GM21723 (cell line): ENCODE measurements at regions not wholly inside any gene's neighbourhood (a gene's known extent, or its start where the extent isn't known, plus 50 kb on each side); places are given as distances from the start of the nearest gene placed in this dataset.

Experiments used
- ATAC-seq: cut with Tn5 transposase; IDR thresholded peaks from one replicate; pipeline ENCODE4 v1.9.1; 2021; ENCODE audit warnings: mild to moderate bottlenecking, moderate library complexity; ENCODE audit not compliant: unreplicated experiment

DNA sequence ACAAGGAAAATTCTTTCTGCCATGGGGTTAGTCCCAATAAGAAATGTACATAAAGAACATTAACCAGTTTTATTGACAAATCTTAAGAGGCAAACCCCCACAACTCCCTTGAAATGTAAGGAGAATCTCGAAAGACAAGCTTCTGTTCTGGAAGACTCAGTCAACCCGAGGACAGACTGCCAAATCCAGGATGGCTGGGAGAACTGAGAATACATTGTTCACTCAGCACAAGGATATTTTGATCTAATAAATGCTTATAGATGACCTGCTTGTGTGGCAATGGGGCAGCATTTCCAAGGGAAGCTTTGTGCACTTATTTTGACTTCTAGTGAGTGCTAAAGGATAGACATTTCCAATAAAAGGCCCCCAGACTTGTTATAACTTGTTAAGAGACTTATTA lies 280.4 kb downstream of the DHX15 start:
- no peak for ATAC-seq

DNA sequence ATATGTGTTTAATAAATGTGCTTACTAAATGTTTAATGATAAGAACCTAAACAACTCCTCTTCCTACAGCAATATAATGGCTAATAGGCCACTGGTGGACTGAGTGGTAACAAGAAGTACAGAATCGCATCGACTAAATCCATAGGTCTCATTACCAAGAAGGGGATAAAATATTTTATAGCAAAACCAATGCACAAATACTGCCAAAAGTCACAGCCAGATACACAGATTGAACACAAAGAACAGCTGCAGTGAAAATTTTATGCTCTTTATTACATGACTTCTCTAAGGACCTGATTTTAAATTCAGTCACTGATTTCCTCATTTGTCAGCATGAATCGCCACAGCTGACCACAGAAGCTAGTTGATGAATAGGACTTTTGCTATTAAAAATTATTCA lies 285.4 kb downstream of the DHX15 start:
- ATAC-seq: no peak

DNA sequence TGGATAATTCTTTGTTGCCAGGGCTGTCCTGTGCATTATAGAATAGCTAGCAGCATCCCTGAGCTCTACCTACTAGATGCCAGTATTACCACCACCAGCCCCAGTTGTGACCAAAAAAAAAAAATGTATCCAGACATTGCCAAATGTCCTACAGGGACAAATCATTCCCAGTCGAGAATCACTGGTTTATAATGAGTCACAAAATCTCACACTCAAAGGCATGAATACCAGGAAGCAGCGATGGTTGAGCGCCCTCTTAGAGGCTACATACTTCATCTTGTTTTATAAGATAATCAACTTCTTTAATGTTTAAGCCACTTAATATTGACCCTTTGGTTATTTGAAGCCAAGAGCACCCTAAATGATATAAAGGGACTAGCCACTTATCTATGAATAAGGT lies 297.3 kb downstream of the DHX15 start:
- no peak for ATAC-seq

DNA sequence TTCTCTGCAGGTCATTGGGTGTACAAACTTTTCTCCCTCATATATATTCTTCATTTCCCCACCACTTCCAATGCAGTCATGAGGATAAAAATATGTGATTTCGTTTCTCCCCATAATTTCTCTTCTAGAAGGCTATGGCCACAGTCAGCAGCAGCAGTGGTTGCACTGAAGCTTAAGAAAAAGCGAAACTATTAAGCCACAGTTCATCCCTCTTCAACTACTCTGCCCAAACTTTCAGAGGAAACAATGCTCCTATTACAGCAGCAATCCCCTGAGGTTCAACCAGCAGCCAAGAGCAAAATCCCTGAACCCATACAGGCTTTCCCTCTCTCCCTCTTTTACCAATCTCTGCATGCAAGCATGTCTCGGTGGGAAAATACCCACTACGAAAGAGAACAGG lies 298.6 kb downstream of the DHX15 start:
- no peak for ATAC-seq

DNA sequence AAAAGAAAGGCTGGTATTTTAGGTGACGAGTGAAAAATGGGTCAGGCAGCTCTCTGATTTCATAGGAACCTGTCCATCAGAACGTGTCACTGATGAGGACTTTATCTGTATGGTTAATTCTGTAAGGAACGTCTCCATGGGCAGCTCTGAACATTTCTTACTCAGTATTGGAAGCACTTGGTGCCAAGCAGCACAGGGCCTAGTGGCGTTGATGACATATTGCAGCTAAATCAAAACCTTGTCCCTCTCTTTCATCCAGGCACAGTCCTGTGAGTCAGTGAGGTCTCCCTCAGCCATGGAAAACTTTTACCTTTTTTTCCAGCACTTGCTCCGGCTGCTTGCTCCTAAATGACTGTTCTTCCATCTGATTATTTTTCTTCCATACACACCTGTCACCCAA lies 301.9 kb downstream of the DHX15 start:
- ATAC-seq: no peak

DNA sequence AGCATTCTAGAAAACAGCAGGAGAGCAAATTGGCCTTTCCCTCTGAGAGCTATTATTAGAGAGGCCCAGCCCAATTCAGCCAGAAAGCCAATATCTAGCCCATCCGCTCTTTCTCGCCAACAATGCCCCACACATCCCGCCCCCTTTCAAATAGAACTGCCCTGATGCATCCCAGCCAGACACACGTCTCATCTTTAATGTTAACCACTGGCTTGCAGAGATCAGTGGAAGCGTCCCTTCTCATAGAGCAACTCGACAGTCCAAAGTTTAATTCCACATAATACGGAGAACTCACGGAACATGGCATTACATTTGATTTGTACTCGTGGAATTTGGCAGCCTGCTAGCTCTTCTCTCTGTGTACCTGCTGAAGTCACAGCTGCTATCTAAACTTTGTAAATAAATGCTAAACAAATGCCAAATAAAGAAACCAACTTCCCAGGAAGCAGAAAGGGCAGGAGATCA lies 304.4 kb downstream of the DHX15 start:
- ATAC-seq: no peak

DNA sequence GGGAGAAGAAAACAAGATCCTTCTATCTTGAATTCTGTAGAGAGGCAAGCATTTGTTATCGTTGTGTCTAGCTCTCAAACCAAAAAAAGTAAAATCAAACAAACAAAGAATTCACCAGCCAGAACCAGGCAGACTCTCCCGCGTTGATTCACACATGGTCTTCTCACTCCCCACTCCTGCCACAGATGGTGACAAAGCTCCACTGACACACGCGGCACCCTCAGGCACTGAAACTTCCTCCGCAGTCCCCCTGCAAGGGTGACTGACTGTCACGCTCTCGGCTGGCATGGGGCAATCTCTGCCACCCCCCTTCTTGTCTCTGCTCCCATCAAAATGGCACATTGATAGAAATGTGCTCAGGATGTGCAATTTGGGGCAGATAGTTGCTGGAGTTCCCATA lies 304.9 kb downstream of the DHX15 start:
- ATAC-seq: no peak

DNA sequence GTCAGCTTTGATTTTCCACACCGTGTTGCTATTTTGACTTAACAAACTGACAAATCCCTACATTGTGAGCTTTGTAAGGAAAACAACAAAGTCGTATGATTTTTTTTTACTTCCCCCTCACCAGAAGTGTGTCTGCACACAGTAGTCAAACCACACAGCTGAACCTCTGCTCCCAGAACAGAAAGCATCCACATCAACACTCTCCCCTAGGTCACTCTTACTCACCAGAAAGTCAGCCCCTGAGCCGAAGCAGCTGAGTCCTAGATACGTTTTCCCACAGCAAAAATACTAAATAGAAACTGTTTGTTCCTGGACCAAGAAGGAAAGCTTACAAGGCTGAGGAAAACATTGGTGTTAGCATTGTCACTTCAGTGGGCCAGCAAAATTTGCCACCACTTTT lies 305.7 kb downstream of the DHX15 start:
- no peak for ATAC-seq

DNA sequence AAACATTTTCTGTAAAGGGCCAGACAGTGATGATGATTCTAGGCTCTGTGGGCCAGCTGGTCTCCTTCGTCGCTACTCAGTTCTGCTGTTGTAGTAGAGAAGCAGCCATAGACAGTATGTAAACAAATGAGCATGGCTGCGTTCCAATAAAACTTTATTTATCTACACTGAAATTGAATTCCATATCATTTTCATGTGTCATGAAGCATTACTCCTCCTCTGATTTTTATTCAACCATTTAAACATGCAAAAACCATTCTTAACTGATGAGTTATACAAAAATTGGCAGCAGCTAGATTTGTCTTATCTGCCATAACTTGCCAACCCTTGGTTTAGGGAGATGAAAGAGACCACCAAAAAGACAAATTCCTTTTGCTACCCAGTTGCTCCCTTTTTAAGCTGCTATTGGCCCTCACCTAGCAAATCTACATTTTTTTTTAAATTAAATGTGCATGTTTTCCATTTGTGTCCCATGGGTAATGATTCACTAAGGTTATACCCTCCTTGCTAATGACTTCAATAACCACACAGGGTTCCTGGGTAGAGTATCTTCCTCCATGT lies 309.9 kb downstream of the DHX15 start:
- no peak for ATAC-seq

DNA sequence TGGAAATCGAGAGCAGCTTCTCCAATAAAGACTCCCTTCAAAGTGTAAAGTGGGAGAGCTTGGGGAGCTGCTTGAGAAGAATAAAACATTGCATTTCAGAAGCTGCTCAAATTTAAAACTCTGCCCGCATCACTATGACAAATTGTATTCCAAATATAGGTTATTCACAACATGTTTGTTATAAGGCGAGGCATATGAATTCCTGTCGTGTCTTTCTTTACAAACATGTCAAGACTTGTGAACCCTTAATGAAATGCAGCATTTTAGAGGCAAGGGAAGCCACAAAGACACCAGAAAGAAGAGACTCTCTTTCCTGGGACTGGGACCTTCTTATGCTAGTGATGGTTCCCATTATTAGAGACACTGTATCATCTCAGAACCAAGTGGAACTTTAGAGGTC lies 311.2 kb downstream of the DHX15 start:
- ATAC-seq: no peak

DNA sequence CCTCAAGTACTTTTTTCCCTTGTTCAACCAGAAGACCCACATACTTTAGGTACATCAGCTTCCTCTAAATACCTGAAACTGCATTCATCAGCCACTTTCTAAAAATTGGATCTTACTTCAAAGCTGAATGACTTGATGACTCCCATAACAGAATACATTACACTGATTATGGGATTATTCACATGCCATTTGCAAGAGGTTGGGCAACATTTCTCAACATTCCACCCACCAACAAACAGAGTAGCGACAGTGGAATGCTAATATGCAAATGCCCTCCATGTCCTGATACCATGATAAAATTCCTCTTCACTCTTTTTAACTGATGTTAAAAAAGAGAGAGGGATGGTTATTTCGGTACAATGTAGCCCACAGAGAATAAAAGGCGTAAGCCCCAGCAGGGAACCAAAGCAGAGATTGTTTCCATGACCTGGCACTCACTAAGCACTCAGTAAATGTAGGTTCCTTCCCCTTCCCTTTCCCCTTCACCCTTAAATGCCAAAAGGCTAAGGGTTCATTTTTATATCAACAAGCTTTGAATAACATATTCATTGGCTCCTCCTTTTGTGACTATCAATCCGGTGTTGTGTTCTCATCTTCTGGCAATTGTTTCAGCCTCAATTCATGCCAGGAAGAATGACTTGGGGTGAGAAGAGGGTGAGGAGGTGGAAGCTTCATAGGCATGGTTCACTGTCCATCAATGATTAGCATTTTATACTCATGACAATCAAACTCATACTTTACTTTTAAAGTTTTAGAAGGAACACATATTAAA lies 317.2 kb downstream of the DHX15 start:
- ATAC-seq: no peak

DNA sequence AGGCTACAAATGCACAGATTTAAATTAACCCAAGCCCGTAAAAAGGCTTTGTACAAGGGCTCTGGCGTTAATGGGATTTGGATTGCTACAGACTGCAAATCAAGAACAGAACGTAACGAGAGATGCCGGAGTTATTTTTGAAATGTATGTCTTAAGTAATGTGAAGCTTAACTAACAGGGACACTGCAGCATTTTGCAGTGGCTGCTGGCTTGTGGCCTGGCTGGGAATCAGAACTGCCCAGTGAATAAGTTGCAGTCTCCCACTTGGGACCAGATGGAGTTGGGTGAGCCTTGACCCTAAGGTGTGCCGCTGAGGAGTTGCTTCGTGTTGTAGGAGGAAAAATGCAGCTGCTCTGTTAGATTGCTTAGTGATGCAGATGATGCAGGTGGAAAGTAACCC lies 318.4 kb downstream of the DHX15 start:
- ATAC-seq: no peak

DNA sequence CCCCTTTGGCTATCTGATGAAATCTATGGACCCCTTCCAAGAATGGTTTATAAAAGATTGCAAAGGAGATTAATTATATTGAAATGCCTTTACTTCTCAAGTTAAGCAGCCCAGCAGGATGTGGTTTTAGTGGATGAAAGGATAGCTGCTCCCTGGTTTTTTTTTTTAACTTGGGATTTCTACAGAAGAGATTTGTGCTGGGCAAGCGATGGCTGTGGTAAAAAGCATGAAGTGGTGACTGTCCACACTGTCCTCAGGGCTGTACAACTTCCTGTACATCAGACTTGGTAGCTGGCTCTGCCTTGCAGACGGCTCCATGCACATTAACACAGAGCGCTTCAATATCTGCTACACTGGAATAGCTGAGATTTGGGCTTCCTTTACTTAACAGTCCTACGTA lies 321.7 kb downstream of the DHX15 start:
- no peak for ATAC-seq

DNA sequence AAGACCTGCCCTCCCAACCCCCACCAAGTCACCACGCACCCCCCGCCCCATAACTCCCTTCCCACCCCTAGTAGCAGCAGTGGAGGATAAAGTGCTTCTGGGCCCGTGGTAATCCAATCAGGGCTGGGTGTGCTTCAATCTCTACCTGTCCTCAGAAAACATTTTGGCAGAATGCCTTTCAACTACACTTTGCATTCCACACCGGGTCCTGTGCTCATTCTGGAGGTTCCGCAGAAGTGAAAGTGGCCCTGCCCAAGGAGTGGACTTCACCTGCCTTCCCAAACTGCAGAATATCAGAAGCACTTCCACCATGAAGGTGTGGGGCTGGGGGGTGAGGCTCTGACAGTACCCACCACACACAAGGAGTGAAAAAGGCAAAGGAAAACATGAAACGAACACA lies 322.3 kb downstream of the DHX15 start:
- ATAC-seq: no peak

DNA sequence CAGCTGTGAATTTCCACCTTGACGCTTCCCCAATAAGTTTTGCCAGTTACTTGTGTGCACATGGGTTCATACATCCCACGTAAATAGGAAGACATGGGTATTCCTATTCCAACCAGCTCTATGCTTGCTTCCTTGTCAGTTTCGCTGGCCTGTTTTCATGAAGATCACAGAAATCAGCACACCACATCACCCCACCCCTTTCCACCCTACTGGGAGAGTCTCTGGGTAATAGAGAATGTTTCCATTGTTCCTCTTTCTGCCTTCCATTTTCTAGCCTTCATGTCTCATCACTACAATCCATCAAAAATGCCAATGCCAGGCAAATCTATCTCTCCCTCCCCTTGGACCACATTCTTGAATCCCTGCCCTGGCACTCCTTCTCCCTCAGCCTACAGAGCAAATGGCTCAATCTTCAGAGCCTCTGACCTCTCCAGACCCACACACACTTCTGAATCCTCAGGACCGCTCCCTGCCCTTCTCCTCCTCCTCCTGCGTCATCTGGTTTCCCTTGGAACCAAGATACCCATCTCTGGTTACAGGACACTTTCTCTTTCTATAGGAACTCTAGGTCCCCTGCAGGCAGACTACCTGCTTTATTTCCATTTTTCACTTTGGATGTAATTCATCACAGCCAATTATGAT lies 323.3 kb downstream of the DHX15 start:
- no peak for ATAC-seq

DNA sequence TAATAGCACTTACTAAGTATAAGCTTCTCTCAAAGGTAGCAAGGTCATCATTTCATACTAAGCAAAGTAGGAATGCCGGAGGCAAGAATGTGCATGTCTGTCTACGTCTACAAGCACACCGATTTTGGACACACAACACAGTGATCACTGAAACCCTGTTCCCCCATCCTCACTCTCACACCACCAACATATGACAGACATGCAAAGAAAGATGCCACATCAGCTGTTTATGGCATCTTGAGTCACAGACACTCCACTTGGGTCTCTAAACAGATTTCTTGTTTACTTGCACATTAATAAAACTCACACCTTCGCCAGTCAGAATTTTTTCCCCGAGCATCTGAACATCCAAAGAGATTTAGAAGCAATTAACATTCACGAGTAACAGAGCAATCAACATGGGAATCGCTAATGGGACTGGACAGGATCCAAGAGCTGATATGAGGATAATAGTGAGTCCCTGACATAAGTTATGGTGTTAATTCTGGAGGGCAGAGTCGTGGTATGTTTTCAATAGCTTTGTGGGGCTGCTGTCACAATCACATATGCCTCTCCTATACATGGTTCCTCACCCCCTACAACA lies 324.1 kb downstream of the DHX15 start:
- no peak for ATAC-seq

DNA sequence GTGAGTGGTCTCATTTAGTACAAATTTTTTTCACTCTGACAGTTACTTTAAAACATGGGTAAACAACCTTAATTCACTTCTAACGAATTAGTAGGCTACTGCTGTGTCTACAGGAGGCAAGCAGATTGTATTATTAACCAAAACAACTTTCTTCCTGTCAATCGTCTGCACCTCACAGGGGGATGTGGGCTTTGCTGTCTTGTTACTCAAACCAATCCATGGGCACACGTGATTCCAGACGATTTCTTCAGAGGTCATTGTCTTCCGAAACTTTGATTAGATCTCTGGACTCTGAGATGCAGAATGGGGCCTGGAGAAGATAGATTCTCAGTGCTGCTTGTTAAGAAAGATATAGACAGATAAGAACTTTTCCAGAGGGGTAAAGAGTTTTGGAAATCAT lies 327.8 kb downstream of the DHX15 start:
- ATAC-seq: no peak

DNA sequence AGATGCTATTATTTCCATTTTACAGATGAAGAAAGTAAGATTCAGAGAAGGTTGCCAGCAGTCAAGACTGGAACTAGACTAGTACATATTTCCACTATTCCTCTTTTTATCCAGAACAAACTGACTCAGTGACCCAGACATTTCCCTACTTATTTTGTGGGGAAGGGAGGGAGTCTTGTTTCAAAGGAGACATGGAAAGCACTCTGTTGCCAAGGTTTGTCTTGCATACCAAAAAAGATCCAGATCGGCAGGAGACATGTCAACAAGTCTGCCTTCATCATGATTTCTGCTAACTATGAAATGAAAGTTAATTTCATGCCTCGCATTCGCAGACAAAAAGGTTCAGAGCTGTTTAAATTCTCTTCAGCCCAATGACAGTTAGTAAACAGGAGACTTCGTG lies 328.3 kb downstream of the DHX15 start:
- no peak for ATAC-seq

DNA sequence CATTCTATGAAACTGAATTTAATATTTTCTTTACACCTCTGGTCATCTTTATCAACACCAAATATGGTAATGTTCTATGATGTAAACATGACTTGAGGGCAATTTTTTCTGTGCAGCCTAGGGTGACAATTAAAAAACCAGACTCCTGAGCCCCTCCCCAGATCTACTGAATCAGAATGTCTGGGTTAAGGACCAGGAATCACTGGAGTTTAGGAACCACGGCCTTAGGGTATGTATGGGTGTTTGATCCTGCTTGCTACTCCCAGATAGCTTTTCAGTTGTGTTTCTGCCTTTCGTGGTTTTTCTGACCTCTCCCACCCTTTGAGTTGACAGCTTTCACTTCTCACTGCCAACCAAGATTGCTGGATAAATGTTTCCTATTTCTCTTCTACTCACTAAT lies 332.2 kb downstream of the DHX15 start:
- ATAC-seq: no peak

DNA sequence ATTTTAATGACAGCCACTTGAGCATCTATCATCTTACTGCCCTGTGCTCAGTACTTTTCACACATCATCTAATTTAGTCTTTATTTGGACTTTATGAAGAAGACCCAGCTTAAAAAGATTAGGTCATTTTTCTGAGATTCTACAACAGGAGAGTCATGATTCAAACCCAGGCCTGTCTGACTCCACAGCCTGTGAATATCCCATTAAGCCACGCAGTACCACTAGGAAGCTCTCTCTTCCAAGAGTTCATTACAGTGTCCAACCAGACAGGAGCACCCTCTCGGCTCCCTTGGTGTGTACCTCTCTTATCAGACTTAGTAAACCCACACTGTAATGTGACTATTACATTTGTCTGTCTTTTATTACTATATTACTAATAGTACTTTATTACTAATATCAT lies 332.8 kb downstream of the DHX15 start:
- ATAC-seq: no peak

DNA sequence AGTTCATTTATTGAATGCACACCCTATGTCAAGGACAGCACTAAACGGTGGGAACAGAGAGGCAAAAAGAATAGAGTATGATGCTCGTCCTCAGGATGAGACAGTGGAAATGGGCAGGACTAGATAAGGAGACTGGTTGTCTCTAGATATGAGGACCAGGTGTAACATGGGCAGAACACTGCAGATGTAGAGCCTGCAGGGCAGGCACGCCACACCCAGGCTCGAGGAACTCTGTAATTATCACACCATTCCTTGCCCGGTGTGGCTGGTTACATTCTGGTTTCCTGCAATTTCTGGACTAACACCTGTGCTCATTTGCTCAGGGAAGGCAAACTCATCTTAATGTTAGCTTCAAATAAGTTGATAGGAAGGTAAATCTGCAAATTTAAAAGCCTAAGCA lies 334.4 kb downstream of the DHX15 start:
- ATAC-seq: no peak
